GM18909 (cell line): ENCODE measurements at regions not wholly inside any gene's neighbourhood (a gene's known extent, or its start where the extent isn't known, plus 50 kb on each side); places are given as distances from the start of the nearest gene placed in this dataset.

ENCODE experiments used
- ATAC-seq: cut with Tn5 transposase; IDR thresholded peaks from one replicate; pipeline ENCODE4 v1.9.1; 2021; ENCODE audit warnings: mild to moderate bottlenecking; ENCODE audit not compliant: unreplicated experiment, poor library complexity

- no peak for ATAC-seq
These were observed 1209.7 kb upstream of the MAP3K7 start for GRCh38 chr6:91796603-91797002.

GRCh38 chr6:91788501-91788900, 1201.6 kb upstream of the MAP3K7 start:
- no peak for ATAC-seq

GRCh38 chr6:91786474-91787184, 1199.8 kb upstream of the MAP3K7 start:
- no peak for ATAC-seq

- no peak for ATAC-seq
These were observed 1195.9 kb upstream of the MAP3K7 start for GRCh38 chr6:91782802-91783201.

GRCh38 chr6:91781946-91782345, 1195.1 kb upstream of the MAP3K7 start:
- no peak for ATAC-seq

GRCh38 chr6:91780270-91780669, 1193.4 kb upstream of the MAP3K7 start:
- ATAC-seq, result no peak

GRCh38 chr6:91761621-91762020, 1174.7 kb upstream of the MAP3K7 start:
- no peak for ATAC-seq

GRCh38 chr6:91754691-91755090, 1167.8 kb upstream of the MAP3K7 start:
- no peak for ATAC-seq

- no peak for ATAC-seq
These were observed 1164.7 kb upstream of the MAP3K7 start for GRCh38 chr6:91751526-91751925.

GRCh38 chr6:91744566-91744965, 1157.7 kb upstream of the MAP3K7 start:
- no peak for ATAC-seq

GRCh38 chr6:91743756-91744155, 1156.9 kb upstream of the MAP3K7 start:
- no peak for ATAC-seq

GRCh38 chr6:91731939-91732338, 1145.1 kb upstream of the MAP3K7 start:
- no peak for ATAC-seq

GRCh38 chr6:91730710-91731109, 1143.8 kb upstream of the MAP3K7 start:
- ATAC-seq, result no peak

GRCh38 chr6:91720324-91720723, 1133.5 kb upstream of the MAP3K7 start:
- no peak for ATAC-seq

- ATAC-seq, result peak; percentile 48
These were observed 1132.5 kb upstream of the MAP3K7 start for GRCh38 chr6:91719414-91719813.

GRCh38 chr6:91718198-91718597, 1131.3 kb upstream of the MAP3K7 start:
- peak; percentile 54 for ATAC-seq

GRCh38 chr6:91717094-91717493, 1130.2 kb upstream of the MAP3K7 start:
- no peak for ATAC-seq

- ATAC-seq, result no peak
These were observed 1129.5 kb upstream of the MAP3K7 start for GRCh38 chr6:91716361-91716760.

- ATAC-seq, result no peak
These were observed 1128.4 kb upstream of the MAP3K7 start for GRCh38 chr6:91715171-91715805.

- ATAC-seq, result no peak
These were observed 1127.0 kb upstream of the MAP3K7 start for GRCh38 chr6:91713911-91714310.

- no peak for ATAC-seq
These were observed 1124.6 kb upstream of the MAP3K7 start for GRCh38 chr6:91711518-91711917.

GRCh38 chr6:91710342-91710741, 1123.5 kb upstream of the MAP3K7 start:
- no peak for ATAC-seq
